WTC11 (cell line): ENCODE measurements at regions not wholly inside any gene's neighbourhood (a gene's known extent, or its start where the extent isn't known, plus 50 kb on each side); places are given as distances from the start of the nearest gene placed in this dataset.

Experiments used
- ATAC-seq: fragments of 200-7000 bp; cut with Tn5 transposase; 2 replicates; pipeline ENCODE4 v1.10.0; 2021; ENCODE audit warnings: mild to moderate bottlenecking, moderate library complexity
- CTCF ChIA-PET: fragments of 300-600 bp; sonication (Branson Sonifier 250); formaldehyde crosslinking; loops from one replicate; lab custom pipeline; 2021; ENCODE audit warnings: antibody characterized with exemption; lab: Charles Lee
- POLR2A ChIA-PET: fragments of 350-600 bp; sonication (Branson Sonifier 250); formaldehyde crosslinking; loops from one replicate; lab custom pipeline; 2021; ENCODE audit warnings: antibody characterized with exemption; lab: Charles Lee
- DNase-seq: peaks from one replicate; pipeline ENCODE4 v3.0.0; 2021; ENCODE audit warnings: low spot score
- H3K27ac Mint-ChIP-seq: 2 replicates; pipeline ENCODE4 v1.8.0; 2021; ENCODE audit warnings: mixed read lengths
- H3K27me3 Mint-ChIP-seq: 2 replicates; pipeline ENCODE4 v1.8.0; 2021; ENCODE audit warnings: low read depth, mild to moderate bottlenecking, moderate library complexity, mixed read lengths
- H3K36me3 Mint-ChIP-seq: 2 replicates; pipeline ENCODE4 v1.8.0; 2021; ENCODE audit warnings: mixed read lengths
- H3K4me1 Mint-ChIP-seq: 2 replicates; pipeline ENCODE4 v1.8.0; 2022; ENCODE audit warnings: mixed read lengths
- H3K4me3 Mint-ChIP-seq: 2 replicates; pipeline ENCODE4 v1.8.0; 2021; ENCODE audit warnings: mild to moderate bottlenecking, moderate library complexity, mixed read lengths
- H3K9me3 Mint-ChIP-seq: 2 replicates; pipeline ENCODE4 v1.8.0; 2021; ENCODE audit warnings: mixed read lengths
- ATF6 ChIP-seq: sonication (generic); formaldehyde crosslinking; IDR thresholded peaks from 2 replicates; pipeline ENCODE4 v1.8.1; 2023; ENCODE audit warnings: mild to moderate bottlenecking, missing genetic modification reagents
- E2F1 ChIP-seq: sonication (generic); formaldehyde crosslinking; IDR thresholded peaks from 2 replicates; pipeline ENCODE4 v1.8.0; 2022; ENCODE audit warnings: mild to moderate bottlenecking, missing genetic modification reagents
- E2F5 ChIP-seq: sonication (generic); formaldehyde crosslinking; IDR thresholded peaks from 2 replicates; pipeline ENCODE4 v1.8.1; 2022; ENCODE audit warnings: mild to moderate bottlenecking, moderate library complexity, missing genetic modification reagents
- EMX1 ChIP-seq: fragments of 250-450 bp; sonication (Bioruptor Pico); IDR thresholded peaks from 2 replicates; pipeline ENCODE4 v1.8.0; 2021; ENCODE audit warnings: mild to moderate bottlenecking
- FOXJ3 ChIP-seq: sonication (generic); formaldehyde crosslinking; IDR thresholded peaks from 2 replicates; pipeline ENCODE4 v1.9.0; 2021; ENCODE audit warnings: missing genetic modification reagents, mild to moderate bottlenecking, borderline replicate concordance
- JAZF1 ChIP-seq: fragments of 250-450 bp; sonication (Bioruptor Pico); IDR thresholded peaks from 2 replicates; pipeline ENCODE4 v1.9.0; 2021; ENCODE audit warnings: moderate library complexity, mild to moderate bottlenecking, inconsistent platforms
- MAX ChIP-seq: sonication (generic); formaldehyde crosslinking; IDR thresholded peaks from 2 replicates; pipeline ENCODE4 v1.8.0; 2022; ENCODE audit warnings: mild to moderate bottlenecking, missing genetic modification reagents
- MLX ChIP-seq: sonication (generic); formaldehyde crosslinking; IDR thresholded peaks from 2 replicates; pipeline ENCODE4 v1.8.1; 2023; ENCODE audit warnings: mild to moderate bottlenecking, missing genetic modification reagents, moderate library complexity
- NFYB ChIP-seq: sonication (generic); formaldehyde crosslinking; conservative IDR thresholded peaks from 2 replicates; pipeline ENCODE4 v1.8.0; 2022; ENCODE audit warnings: low read depth, missing genetic modification reagents
- NR1H2 ChIP-seq: sonication (generic); formaldehyde crosslinking; IDR thresholded peaks from 2 replicates; pipeline ENCODE4 v1.9.0; 2021; ENCODE audit warnings: mild to moderate bottlenecking, moderate library complexity, missing genetic modification reagents
- SMAD3 ChIP-seq: sonication (generic); formaldehyde crosslinking; IDR thresholded peaks from 2 replicates; pipeline ENCODE4 v1.8.0; 2022; ENCODE audit warnings: missing genetic modification reagents, mild to moderate bottlenecking, borderline replicate concordance
- STAT6 ChIP-seq: sonication (generic); formaldehyde crosslinking; conservative IDR thresholded peaks from 2 replicates; pipeline ENCODE4 v1.8.1; 2023; ENCODE audit warnings: mild to moderate bottlenecking, low read depth, missing genetic modification reagents, moderate library complexity
- ZMAT4 ChIP-seq: fragments of 250-450 bp; sonication (Bioruptor Pico); IDR thresholded peaks from 2 replicates; pipeline ENCODE4 v1.9.0; 2021; ENCODE audit warnings: mild to moderate bottlenecking
- ZNF263 ChIP-seq: sonication (generic); formaldehyde crosslinking; IDR thresholded peaks from 2 replicates; pipeline ENCODE4 v1.8.1; 2022; ENCODE audit warnings: low read depth, mild to moderate bottlenecking, moderate library complexity, missing genetic modification reagents
- TF ChIP-seq, protein P1 (sequence below): sonication (generic); formaldehyde crosslinking; IDR thresholded peaks from 2 replicates; pipeline ENCODE4 v1.8.1; 2022; ENCODE audit warnings: mild to moderate bottlenecking, missing genetic modification reagents, moderate library complexity, borderline replicate concordance
- TF ChIP-seq, protein P2 (sequence below): sonication (generic); formaldehyde crosslinking; IDR thresholded peaks from 2 replicates; pipeline ENCODE4 v1.8.0; 2022; ENCODE audit warnings: mild to moderate bottlenecking, missing genetic modification reagents
- TF ChIP-seq, protein P3 (sequence below): fragments of 250-450 bp; sonication (Bioruptor Pico); IDR thresholded peaks from 2 replicates; pipeline ENCODE4 v1.9.0; 2021; ENCODE audit warnings: mild to moderate bottlenecking

- no peak for TF ChIP-seq ZMAT4 (CRISPR knock-in tag)
Measured at GRCh38 chr17:54405826-54406225, 494.8 kb upstream of the TOM1L1 start (continued).

DNA sequence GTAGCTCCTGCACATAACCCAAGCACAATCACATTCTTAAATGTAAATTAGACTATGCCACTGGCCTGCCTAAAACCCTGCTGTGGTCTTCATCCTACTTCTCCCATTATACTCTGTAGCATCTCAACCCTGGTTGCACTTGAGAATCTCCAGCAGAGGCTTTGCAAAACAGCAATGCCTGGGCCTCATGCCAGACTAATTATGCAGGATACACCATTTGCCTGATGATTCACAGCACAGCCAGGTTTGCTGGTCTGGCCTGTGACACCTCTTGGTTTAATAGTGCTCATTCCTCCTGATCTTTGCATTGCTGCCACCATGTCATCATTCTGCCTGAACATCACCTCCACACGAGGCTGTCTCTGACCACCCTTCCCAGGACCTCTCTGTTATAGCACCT lies 491.9 kb upstream of the TOM1L1 start:
- TF ChIP-seq NR1H2 (CRISPR knock-in tag) = no peak
- TF ChIP-seq E2F5 (CRISPR knock-in tag) = no peak
- no peak for TF ChIP-seq SMAD3
- TF ChIP-seq NFYB (CRISPR knock-in tag) = no peak
- TF ChIP-seq E2F1 = no peak
- TF ChIP-seq, protein P1, sequence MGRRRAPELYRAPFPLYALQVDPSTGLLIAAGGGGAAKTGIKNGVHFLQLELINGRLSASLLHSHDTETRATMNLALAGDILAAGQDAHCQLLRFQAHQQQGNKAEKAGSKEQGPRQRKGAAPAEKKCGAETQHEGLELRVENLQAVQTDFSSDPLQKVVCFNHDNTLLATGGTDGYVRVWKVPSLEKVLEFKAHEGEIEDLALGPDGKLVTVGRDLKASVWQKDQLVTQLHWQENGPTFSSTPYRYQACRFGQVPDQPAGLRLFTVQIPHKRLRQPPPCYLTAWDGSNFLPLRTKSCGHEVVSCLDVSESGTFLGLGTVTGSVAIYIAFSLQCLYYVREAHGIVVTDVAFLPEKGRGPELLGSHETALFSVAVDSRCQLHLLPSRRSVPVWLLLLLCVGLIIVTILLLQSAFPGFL (CRISPR knock-in tag) = no peak
- TF ChIP-seq, protein P2, sequence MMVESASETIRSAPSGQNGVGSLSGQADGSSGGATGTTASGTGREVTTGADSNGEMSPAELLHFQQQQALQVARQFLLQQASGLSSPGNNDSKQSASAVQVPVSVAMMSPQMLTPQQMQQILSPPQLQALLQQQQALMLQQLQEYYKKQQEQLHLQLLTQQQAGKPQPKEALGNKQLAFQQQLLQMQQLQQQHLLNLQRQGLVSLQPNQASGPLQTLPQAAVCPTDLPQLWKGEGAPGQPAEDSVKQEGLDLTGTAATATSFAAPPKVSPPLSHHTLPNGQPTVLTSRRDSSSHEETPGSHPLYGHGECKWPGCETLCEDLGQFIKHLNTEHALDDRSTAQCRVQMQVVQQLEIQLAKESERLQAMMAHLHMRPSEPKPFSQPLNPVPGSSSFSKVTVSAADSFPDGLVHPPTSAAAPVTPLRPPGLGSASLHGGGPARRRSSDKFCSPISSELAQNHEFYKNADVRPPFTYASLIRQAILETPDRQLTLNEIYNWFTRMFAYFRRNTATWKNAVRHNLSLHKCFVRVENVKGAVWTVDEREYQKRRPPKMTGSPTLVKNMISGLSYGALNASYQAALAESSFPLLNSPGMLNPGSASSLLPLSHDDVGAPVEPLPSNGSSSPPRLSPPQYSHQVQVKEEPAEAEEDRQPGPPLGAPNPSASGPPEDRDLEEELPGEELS (CRISPR knock-in tag) = no peak
- TF ChIP-seq ZNF263 (CRISPR knock-in tag) = no peak
- TF ChIP-seq JAZF1 = no peak
- no peak for TF ChIP-seq MLX (CRISPR knock-in tag)
- TF ChIP-seq ZMAT4 (CRISPR knock-in tag) = no peak
- H3K27me3 Mint-ChIP-seq = no peaks in the 10 kb centered on the region
- H3K4me3 Mint-ChIP-seq = no peak overlapping the region
- DNase-seq (no peak), ATAC-seq (no peak)
- peaks cover 67% of the 10 kb centered on the region for H3K9me3 Mint-ChIP-seq
- POLR2A ChIA-PET = no interaction called here
- no peak overlapping the region for H3K27ac Mint-ChIP-seq
- H3K36me3 Mint-ChIP-seq = peaks cover 37% of the 10 kb centered on the region
- peaks cover 5% of the 10 kb centered on the region; the same call in 1 of the 2 replicates for H3K4me1 Mint-ChIP-seq
- CTCF ChIA-PET = no interaction called here

GRCh38 chr17:54418467-54418866 lies 482.2 kb upstream of the TOM1L1 start:
- peaks cover 56% of the 10 kb centered on the region for H3K9me3 Mint-ChIP-seq
- no peak for DNase-seq
- TF ChIP-seq FOXJ3 (no peak), STAT6 (no peak), MAX (CRISPR knock-in tag) (no peak), EMX1 (CRISPR knock-in tag) (no peak), ATF6 (CRISPR knock-in tag) (no peak)
- TF ChIP-seq, protein P3, sequence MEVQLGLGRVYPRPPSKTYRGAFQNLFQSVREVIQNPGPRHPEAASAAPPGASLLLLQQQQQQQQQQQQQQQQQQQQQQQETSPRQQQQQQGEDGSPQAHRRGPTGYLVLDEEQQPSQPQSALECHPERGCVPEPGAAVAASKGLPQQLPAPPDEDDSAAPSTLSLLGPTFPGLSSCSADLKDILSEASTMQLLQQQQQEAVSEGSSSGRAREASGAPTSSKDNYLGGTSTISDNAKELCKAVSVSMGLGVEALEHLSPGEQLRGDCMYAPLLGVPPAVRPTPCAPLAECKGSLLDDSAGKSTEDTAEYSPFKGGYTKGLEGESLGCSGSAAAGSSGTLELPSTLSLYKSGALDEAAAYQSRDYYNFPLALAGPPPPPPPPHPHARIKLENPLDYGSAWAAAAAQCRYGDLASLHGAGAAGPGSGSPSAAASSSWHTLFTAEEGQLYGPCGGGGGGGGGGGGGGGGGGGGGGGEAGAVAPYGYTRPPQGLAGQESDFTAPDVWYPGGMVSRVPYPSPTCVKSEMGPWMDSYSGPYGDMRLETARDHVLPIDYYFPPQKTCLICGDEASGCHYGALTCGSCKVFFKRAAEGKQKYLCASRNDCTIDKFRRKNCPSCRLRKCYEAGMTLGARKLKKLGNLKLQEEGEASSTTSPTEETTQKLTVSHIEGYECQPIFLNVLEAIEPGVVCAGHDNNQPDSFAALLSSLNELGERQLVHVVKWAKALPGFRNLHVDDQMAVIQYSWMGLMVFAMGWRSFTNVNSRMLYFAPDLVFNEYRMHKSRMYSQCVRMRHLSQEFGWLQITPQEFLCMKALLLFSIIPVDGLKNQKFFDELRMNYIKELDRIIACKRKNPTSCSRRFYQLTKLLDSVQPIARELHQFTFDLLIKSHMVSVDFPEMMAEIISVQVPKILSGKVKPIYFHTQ (CRISPR knock-in tag) = no peak

More at GRCh38 chr17:54418467-54418866, 482.2 kb upstream of the TOM1L1 start:
- ATAC-seq = no peak
- Mint-ChIP-seq H3K4me1 (no peaks in the 10 kb centered on the region), H3K36me3 (peaks cover 74% of the 10 kb centered on the region), H3K4me3 (no peak overlapping the region), H3K27ac (no peak overlapping the region), H3K27me3 (peaks cover 3% of the 10 kb centered on the region; the same call in 1 of the 2 replicates)
- ChIA-PET CTCF (no interaction called here), POLR2A (no interaction called here)
